Fibroblast of peridontal ligament (primary cell): ENCODE measurements at regions not wholly inside any gene's neighbourhood (a gene's known extent, or its start where the extent isn't known, plus 50 kb on each side); places are given as distances from the start of the nearest gene placed in this dataset.
"Not testable (repeated sequence)": the region's sequence is repeated elsewhere in the genome, so short reads cannot be mapped to it uniquely, and the experiment has no call there.

Source experiments
- DNase-seq: peaks from one replicate; pipeline ENCODE4 v3.0.0-alpha.2; 2010; ENCODE audit errors: extremely low read depth

DNA sequence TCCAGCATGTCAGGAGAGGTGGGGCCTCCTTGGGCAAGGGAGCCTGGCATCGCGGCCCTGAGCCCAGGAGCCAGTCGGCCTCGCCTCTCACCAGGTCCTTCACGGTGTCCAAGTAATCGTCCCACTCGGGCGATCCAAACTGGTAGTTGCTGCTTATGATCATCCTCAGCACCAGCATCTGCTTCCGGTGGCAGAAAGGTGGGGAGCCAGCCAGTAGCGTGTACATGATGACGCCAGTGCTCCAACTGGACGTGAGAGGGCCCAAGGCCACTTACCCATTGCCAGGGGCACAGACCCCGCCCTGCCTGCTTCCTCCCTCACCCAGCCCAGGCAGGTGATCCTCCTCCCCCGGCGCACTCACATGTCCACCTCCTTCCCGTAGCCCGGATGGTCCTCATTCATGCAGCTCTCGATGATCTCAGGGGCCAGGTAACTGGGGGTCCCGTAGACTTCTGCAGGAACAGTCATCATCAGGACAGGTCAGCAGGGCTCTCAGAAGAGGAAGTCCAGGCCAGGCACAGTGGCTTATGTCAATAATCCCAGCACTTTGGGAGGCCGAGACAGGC, 214.7 kb downstream of the OR4C45 start:
- DNase-seq, result no peak

DNA sequence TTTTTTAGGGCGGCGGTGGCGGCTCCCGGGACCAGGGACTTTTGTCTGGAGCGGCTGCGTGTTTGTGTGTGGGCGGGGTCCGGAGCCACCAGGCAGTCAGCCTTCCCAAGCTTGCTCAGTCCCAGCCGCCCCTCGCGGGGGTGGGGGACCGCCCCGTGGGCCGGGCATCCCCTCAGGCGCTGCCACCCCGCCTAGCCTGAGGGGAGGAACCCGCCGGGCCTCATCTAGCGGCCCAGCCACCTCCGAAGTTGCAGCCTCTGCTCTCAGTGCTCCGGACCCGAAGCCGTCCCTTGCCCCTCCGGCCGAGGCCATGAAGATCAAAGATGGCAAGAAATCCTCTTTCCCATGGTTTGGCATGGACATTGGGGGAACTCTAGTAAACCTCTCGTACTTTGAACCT, 235.2 kb downstream of the OR4C45 start:
- no peak for DNase-seq

DNA sequence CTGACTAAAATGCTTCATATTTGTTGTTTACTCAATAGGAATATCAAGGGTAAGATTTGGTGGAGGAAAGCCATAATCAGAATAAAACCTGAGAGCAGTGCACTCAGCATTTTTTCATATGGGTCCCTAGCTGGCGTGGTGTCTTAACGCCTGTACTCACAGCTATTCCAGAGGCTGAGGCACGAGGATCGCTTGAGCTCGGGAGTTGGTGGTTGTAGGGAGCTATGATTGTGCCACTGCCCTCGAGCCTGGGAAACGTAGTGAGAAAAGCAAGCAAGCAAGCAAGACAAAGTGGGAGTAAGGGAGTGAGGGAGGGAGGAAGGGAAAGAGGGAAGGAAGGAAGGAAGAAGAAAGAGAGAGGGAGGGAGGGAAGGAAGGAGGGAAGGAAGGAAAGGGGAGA, 242.5 kb downstream of the OR4C45 start:
- no peak for DNase-seq

DNA sequence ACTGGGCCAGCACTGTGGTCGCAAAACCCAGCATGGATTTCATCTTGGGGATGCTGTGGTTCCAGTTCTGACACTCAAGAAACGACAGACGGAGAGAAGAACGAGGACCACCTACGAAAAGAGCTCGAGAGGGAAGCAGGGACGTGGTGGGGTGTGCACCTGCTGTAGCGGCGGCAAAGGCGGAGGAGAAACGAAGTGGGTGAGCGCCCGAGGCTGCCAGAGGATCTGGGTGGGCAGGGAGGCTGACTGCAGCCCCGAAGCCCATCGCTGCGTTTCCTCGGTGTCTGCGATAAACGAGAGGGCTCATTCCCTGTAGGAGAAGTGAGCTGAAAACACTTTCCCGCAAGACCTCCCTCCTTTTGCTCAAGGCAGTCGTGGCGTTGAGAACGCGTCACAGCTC, 246.1 kb downstream of the OR4C45 start:
- DNase-seq, result no peak

DNA sequence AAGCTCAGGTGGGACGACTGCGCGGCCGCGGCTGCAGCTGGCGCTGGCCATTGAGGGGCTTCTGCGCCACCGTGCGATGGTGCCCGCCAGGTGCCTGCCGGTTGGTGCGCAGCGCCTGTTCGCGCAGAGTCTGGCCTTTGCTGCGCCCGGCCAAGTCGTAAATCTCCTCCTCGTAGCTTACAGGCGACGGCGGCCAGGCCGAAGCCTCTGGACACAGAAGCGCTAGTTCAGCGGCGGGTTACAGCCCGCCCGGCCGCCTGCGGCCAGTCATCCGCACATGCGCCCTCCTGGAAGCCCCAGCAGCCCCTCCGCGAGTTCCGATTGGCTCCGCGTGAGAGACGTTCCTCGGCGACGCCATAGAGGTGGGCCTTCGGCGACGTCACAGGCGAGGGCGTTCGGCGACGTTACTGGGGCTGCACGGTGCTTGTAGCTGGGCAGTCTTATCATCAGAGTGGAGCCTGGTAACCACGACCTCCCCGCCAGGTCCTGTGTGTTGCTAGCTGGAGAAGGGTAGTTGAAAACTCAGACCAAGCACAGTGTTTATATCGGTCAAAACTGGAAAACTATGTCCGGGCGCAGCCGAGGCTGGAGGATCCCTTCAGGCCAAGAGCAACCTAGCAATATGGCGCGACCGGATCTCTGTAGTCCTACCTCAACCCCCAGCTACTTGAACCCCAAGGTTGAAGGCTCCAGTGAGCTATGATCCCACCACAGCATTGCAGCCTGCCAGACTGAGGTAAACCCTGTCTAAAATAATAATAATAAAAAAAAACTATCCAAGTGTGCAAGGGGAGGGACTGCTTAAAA, 265.7 kb downstream of the OR4C45 start:
- DNase-seq, result no peak

DNA sequence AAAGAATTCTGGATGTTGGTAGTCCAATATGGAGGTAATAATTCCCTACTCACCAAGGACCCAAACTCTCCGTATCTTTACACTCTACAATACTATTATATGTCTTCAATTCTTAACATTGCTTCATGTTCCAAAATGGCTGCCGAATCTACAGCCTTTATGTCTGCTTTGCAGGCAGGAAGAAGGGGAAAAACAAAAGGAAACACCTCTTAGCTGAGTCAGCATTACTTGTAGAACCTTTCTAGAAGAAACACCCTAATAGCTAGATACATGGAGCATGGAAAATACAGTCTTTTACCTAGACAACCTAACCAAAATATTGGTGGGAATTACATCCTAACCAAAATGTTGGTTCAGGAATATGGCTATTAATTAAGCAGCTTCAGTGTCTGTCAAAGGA, 298.0 kb downstream of the OR4C45 start:
- DNase-seq, result not testable (repeated sequence)

DNA sequence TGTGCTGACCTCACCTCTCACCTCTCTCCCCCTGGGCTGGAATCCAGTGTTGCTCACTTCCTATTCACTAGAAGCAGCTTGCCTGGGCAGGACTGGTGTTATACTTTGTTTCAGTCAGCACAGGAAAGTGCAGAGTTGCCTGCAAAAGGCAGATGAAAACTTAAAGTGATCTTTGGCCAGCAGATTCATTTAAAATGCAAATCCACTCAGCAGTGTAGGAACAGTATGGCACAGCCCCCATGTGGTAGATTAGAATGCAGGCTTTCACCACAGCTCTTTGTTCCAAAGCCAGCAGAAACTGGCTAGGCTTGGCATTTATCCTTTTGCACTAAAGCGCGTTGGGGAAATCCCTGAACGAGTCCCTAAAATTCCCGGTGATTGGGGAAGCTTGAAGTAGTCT, 301.2 kb downstream of the OR4C45 start:
- no peak for DNase-seq

DNA sequence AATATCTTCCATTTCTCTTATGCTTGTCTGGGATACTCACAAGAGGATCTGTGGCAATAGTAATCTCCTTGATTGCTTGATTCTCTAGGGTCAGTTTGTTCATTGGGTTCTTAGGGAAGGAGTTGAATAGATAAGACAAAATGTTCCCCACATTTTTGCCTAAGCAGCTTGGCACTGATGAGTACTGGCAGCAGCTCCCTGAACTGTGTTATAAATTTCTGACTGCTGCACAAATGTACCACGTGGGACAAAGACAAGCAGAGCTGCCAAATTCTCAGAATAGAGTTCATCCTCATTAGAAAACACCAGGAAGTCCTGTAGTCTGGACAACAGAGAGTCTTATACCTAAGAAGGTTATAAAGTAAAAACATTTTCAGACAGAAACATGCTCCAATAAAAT, 304.8 kb downstream of the OR4C45 start:
- not testable (repeated sequence) for DNase-seq

DNA sequence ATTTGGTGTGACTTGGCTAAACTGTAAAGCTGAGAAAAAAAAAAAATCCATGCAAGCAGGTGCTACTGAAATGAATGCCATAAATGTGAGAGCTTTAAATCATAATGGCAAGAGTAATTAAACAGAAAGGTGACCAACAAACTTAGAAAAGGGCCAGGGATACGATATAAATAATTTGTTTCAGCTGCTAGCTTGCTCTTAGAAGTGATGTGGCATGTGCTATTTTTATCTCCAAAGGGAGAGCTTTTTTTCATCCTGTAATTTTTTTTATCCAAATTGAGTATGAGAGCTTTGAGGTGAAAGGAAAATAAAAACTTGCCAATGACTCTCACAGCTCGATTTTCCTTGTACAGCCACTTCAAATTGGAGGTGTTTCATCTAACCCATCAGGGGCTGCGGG, 315.3 kb downstream of the OR4C45 start:
- DNase-seq, result not testable (repeated sequence)

DNA sequence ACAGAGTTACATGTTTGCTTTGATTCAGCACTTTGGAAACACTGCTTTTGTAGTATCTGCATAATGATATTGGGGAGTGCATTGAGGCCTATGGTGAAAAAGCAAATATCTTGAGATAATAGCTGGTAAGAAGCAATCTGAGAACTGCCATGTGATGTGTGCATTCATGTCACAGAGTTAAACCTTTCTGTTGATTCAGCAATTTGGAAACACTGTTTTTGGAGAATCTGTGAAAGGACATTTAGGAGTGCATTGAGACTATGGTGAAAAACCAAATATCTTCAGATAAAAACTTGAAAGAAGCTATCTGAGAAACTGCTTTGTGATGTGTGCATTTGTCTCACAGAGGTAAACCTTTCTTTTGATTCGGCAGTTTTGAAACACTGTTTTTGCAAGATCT, 346.8 kb downstream of the OR4C45 start:
- DNase-seq, result no peak

DNA sequence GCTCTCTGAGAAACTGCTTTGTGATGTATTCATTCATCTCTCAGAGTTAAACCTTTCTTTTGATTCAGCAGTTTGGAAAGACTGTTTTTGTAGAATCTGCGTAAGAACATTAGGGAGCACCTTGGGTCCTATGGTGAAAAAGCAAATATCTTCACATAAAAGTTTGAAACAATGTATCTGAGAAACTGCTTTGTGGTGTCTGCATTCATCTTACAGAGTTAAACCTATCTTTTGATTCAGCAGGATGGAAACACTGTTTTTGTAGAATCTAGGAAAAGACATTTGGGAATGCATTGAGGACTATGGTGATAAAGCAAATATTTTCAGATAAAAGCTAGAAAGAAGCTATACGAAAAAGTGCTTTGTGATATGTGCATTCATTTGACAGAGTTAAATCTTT, 361.3 kb downstream of the OR4C45 start:
- no peak for DNase-seq

DNA sequence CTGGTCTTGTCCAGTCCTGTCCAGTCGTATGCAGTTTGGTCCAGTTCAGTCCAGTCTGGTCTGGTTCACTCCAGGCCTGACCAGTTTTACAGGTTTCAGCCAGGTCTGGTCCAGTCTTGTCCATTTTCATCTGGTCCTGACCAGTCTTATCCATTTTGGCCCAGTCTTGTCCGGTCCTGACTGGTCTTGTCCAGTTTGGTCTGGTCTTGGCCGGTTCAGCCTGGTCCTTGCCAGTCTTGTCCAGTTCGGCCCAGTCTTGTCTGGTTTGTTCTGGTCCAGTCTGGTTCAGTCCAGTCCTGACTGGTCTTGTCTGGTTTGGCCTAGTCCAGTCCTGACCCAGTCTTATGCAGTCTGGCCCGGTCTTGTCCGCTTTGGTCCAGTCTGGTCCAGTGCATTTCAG, 380.2 kb downstream of the OR4C45 start:
- DNase-seq, result no peak

DNA sequence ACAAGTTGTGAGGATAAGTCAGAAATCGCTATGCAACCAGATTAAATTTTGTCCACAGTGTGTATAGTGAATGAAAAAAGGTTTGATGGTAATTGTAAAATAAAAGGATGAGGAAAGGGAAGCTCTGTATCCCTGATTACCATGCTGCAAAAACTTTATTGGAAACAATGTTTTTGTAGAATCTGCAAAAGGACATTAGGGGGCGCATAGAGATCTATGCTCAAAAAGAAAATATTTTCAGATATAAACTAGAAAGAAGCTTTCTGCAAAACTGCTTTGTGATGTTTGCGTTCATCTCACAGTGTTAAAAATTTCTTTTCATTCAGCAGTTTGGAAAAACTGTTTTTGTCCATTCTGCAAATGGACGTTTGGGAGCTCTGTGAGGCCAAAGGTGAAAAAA, 390.5 kb downstream of the OR4C45 start:
- no peak for DNase-seq
